ENCODE measurements at regions not wholly inside any gene's neighbourhood (a gene's known extent, or its start where the extent isn't known, plus 50 kb on each side); places are given as distances from the start of the nearest gene placed in this dataset.

- no peak for DNase-seq (ENCODE audit: low read depth)
- TF ChIP-seq, protein P1, sequence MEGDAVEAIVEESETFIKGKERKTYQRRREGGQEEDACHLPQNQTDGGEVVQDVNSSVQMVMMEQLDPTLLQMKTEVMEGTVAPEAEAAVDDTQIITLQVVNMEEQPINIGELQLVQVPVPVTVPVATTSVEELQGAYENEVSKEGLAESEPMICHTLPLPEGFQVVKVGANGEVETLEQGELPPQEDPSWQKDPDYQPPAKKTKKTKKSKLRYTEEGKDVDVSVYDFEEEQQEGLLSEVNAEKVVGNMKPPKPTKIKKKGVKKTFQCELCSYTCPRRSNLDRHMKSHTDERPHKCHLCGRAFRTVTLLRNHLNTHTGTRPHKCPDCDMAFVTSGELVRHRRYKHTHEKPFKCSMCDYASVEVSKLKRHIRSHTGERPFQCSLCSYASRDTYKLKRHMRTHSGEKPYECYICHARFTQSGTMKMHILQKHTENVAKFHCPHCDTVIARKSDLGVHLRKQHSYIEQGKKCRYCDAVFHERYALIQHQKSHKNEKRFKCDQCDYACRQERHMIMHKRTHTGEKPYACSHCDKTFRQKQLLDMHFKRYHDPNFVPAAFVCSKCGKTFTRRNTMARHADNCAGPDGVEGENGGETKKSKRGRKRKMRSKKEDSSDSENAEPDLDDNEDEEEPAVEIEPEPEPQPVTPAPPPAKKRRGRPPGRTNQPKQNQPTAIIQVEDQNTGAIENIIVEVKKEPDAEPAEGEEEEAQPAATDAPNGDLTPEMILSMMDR (IDR thresholded peaks at IDR 0.05; ENCODE audit: low read depth, low read length, missing control alignments): no peak
- no peak overlapping the region for H3K4me3 ChIP-seq (ENCODE audit: low read depth, low read length)
- in situ Hi-C loops (cut with HindIII; ENCODE audit: low sequenced_read_pairs): no loop called here
Observed at GRCh38 chr10:78510566-78511323, 477.1 kb downstream of the RPS24 start.

GRCh38 chr10:78511324-78512204 lies 477.9 kb downstream of the RPS24 start:
- in situ Hi-C loops (cut with HindIII; ENCODE audit: low sequenced_read_pairs): no loop called here
- DNase-seq (ENCODE audit: low read depth): no peak
- TF ChIP-seq, protein P1 (IDR thresholded peaks at IDR 0.05; ENCODE audit: low read depth, low read length, missing control alignments): no peak
- H3K4me3 ChIP-seq (ENCODE audit: low read depth, low read length): no peak overlapping the region

DNA sequence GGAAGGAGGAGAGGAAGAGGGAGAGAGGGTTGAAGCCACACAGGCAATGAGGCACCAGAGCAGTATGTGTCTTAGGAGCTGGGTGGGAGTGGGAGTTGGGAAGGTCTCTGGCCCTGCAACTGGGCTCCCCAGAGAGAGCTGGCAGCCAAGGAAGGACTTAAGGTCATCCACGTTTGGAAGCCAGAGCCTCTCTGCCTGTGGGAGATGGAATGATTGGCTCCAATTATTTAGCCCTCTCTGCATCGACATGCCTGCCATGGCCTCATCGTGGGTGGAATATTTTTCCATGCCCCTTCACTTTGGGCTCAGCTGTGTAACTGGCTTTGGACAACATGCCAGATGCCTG lies 478.5 kb downstream of the RPS24 start:
- in situ Hi-C loops (cut with HindIII; ENCODE audit: low sequenced_read_pairs): no loop called here
- TF ChIP-seq, protein P1 (IDR thresholded peaks at IDR 0.05; ENCODE audit: low read depth, low read length, missing control alignments): no peak
- H3K4me3 ChIP-seq (ENCODE audit: low read depth, low read length): no peak overlapping the region
- DNase-seq (ENCODE audit: low read depth): no peak

DNA sequence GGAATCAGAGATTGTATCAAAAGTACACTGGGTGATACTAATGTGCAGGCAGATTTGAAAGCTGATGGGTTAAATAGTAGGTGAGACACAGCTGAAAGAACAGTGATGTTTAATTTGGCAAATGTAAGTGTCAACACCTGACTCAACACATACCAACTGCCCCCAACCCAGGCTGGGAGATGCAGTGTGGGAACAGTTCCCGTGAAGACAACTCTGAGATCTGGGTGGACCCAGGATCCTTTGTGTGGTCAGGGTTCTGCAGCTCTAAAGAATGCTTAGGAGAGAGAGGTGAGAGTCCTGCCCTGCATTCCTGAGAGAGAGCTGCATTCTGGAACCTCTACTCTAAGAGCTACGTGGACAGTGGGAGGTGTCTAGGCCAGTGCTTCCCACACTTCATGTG lies 479.7 kb downstream of the RPS24 start:
- no peak overlapping the region for H3K4me3 ChIP-seq (ENCODE audit: low read depth, low read length)
- TF ChIP-seq, protein P1 (IDR thresholded peaks at IDR 0.05; ENCODE audit: low read depth, low read length, missing control alignments): no peak
- in situ Hi-C loops (cut with HindIII; ENCODE audit: low sequenced_read_pairs): no loop called here
- DNase-seq (ENCODE audit: low read depth): peak; percentile 69

- DNase-seq (ENCODE audit: low read depth): no peak
- TF ChIP-seq, protein P1 (IDR thresholded peaks at IDR 0.05; ENCODE audit: low read depth, low read length, missing control alignments): no peak
- in situ Hi-C loops (cut with HindIII; ENCODE audit: low sequenced_read_pairs): no loop called here
- H3K4me3 ChIP-seq (ENCODE audit: low read depth, low read length): no peak overlapping the region
Observed at GRCh38 chr10:78513986-78514385, 480.3 kb downstream of the RPS24 start.

- DNase-seq (ENCODE audit: low read depth): no peak
- TF ChIP-seq, protein P1 (IDR thresholded peaks at IDR 0.05; ENCODE audit: low read depth, low read length, missing control alignments): no peak
- no peak overlapping the region for H3K4me3 ChIP-seq (ENCODE audit: low read depth, low read length)
- in situ Hi-C loops (cut with HindIII; ENCODE audit: low sequenced_read_pairs): no loop called here
Observed at GRCh38 chr10:78514459-78514858, 480.8 kb downstream of the RPS24 start.
